SK-N-MC (cell line): ENCODE measurements at regions not wholly inside any gene's neighbourhood (a gene's known extent, or its start where the extent isn't known, plus 50 kb on each side); places are given as distances from the start of the nearest gene placed in this dataset.
"Not testable (repeated sequence)": the region's sequence is repeated elsewhere in the genome, so short reads cannot be mapped to it uniquely, and the experiment has no call there.

Experiments used
- DNase-seq: peaks from one replicate; pipeline ENCODE4 v3.0.0-alpha.2; 2011; ENCODE audit warnings: low read depth, low spot score
- H3K27ac ChIP-seq: fragments of 200-600 bp; sonication (generic); 2 replicates; pipeline ENCODE4 v1.5.1; 2016; ENCODE audit warnings: mixed run types
- H3K36me3 ChIP-seq: fragments of 200-600 bp; sonication (generic); 2 replicates; pipeline ENCODE4 v1.6.1; 2017; ENCODE audit warnings: antibody characterized with exemption, low read length, mixed read lengths; ENCODE audit not compliant: insufficient read depth
- H3K4me3 ChIP-seq: fragments of 200-600 bp; sonication (generic); 2 replicates; pipeline ENCODE4 v1.5.1; 2016
- H3K9ac ChIP-seq: fragments of 200-600 bp; sonication (generic); 2 replicates; pipeline ENCODE4 v1.8.0; 2017; ENCODE audit warnings: mixed run types, mixed read lengths; ENCODE audit not compliant: insufficient read length
- H3K9me3 ChIP-seq: fragments of 200-600 bp; sonication (generic); 2 replicates; pipeline ENCODE4 v1.6.1; 2017; ENCODE audit warnings: low read depth, mild to moderate bottlenecking, antibody characterized with exemption, low read length, moderate library complexity, mixed read lengths
- EZH2 ChIP-seq: fragments of 200-600 bp; sonication (generic); IDR thresholded peaks from one replicate; pipeline ENCODE4 v1.6.1; 2017; ENCODE audit warnings: antibody characterized with exemption
- FOXP2 ChIP-seq: optimal IDR thresholded peaks from 2 replicates; pipeline ENCODE3; 2011; ENCODE audit warnings: mild to moderate bottlenecking, moderate library complexity; ENCODE audit not compliant: insufficient read depth; ENCODE audit errors: extremely low read length, control extremely low read depth
- POLR2AphosphoS5 ChIP-seq: IDR thresholded peaks from 2 replicates; pipeline ENCODE4 v1.6.1; 2012; ENCODE audit warnings: mild to moderate bottlenecking, low read depth, low read length, borderline replicate concordance

DNA sequence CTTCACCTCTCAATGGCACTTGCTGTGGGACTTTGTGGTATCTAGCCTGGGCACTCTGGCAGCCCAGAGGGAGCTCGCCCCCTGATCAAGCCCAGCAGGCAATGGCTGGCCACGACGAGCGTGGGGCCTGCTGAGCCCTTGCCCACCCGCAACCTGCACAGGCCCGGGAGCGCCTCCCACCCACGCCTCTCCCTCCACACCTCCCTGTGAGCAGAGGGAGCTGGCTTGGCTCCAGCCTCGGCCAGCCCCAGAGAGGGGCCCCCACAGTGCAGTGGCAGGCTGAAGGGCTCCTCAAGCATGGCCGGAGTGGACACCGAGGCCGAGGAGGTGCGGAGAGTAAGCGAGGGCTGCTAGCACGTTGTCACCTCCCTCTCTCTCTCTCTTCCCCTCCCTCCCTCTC, 595.8 kb downstream of the TRIML1 start:
- no peak overlapping the region for H3K27ac ChIP-seq
- DNase-seq: no peak
- TF ChIP-seq FOXP2 (no peak), EZH2 (no peak), POLR2AphosphoS5 (no peak)
- H3K4me3 ChIP-seq: no peak overlapping the region
- no peaks in the 10 kb centered on the region for H3K9me3 ChIP-seq
- H3K9ac ChIP-seq: no peak overlapping the region
- no peaks in the 10 kb centered on the region for H3K36me3 ChIP-seq

DNA sequence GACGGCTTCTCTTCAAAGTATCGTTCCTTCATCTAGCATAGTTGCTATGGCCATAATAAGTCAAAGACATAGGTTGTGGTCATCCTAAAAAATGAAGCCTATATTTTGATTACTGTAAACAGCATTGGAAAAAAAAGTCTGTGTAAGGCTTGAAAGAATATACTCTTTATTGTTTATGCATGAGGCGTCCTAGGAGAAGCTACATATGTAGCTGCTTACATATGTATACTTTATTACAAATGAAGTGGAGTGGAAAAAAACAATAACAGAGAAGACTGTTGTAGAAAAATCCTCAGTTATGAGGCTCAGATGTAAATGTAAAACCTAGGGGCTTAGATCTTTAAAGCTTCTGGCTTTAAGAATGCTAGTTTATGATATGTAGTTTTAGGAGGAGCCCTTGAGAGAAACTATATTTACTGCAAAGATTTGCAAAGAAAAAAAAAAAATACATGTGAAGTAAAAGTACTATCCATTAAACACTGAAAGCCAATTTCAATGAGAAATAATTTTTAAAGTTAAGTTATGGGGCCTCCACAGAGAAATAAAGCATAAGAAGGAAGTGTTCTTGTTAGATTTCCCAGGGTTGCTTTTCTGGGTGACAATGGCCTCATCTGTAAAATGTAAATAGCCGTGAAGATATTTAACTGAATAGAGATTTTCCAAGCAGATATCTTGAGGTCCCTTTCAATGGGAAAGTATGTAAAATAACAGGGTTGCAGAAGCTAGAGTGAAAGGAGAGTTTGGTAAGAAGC, 598.2 kb downstream of the TRIML1 start:
- H3K9ac ChIP-seq: no peak overlapping the region
- no peak for DNase-seq
- no peak overlapping the region for H3K4me3 ChIP-seq
- TF ChIP-seq FOXP2: no peak
- TF ChIP-seq POLR2AphosphoS5: no peak
- no peak for TF ChIP-seq EZH2
- no peak overlapping the region for H3K27ac ChIP-seq
- H3K36me3 ChIP-seq: no peaks in the 10 kb centered on the region
- H3K9me3 ChIP-seq: no peaks in the 10 kb centered on the region

GRCh38 chr4:188738290-188738689, 599.0 kb downstream of the TRIML1 start:
- peak overlapping the region; percentile 62 for H3K4me3 ChIP-seq
- not testable (repeated sequence) for H3K36me3 ChIP-seq, DNase-seq, H3K9me3 ChIP-seq, H3K27ac ChIP-seq, H3K9ac ChIP-seq

DNA sequence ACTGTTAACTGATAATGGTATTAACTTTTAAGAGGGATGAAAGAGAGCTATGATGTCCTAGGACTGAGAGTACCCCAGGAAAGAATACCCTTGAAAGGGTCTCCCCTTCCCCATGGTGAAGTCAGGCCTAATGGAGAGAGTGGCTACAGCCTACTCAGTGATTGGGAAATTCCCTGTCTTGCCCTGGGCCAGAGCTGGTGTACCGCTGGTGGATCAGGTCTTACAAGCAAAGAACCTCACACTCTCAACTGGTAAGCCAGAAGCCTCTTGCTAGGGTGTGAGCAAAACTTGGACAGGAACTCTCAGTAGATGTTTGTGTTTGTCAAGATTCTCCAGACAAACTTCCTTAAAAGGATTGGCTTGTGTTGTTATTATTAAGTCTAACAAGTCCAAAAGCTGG, 600.9 kb downstream of the TRIML1 start:
- not testable (repeated sequence) for H3K36me3 ChIP-seq, DNase-seq

GRCh38 chr4:188740791-188741190, 601.5 kb downstream of the TRIML1 start:
- H3K27ac ChIP-seq, H3K4me3 ChIP-seq, DNase-seq, H3K36me3 ChIP-seq, H3K9me3 ChIP-seq, H3K9ac ChIP-seq: not testable (repeated sequence)

More for the DNA sequence above, 600.9 kb downstream of the TRIML1 start:
- H3K4me3 ChIP-seq, H3K9me3 ChIP-seq, H3K9ac ChIP-seq, H3K27ac ChIP-seq: not testable (repeated sequence)

GRCh38 chr4:188754372-188755002, 615.2 kb downstream of the TRIML1 start:
- no peak overlapping the region for H3K9ac ChIP-seq
- no peak for TF ChIP-seq EZH2
- no peak for TF ChIP-seq POLR2AphosphoS5
- no peak for TF ChIP-seq FOXP2
- no peaks in the 10 kb centered on the region for H3K36me3 ChIP-seq
- H3K4me3 ChIP-seq: no peak overlapping the region
- DNase-seq: no peak
- H3K9me3 ChIP-seq: no peaks in the 10 kb centered on the region
- no peak overlapping the region for H3K27ac ChIP-seq

DNA sequence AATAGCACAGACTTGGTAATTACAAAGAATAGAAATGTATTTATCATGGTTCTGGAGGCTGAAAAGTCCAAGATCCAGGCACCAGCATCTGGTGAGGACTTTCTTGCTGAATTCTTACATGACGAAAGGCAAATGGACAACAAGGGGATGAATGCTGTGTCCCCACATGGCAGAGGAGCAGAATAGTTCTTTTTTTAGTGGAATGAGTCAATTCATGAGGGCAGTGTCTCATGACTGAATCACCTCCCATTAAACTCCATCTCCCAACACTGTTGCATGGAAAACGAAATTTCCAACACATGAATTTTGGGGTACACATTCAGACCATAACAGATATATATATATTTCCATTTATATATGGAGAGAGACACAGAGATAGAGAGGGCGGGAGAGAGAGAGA, 628.3 kb downstream of the TRIML1 start:
- Histone ChIP-seq H3K9me3 (no peaks in the 10 kb centered on the region), H3K36me3 (no peaks in the 10 kb centered on the region), H3K9ac (no peak overlapping the region), H3K4me3 (no peak overlapping the region), H3K27ac (no peak overlapping the region)
- DNase-seq: no peak
- no peak for TF ChIP-seq POLR2AphosphoS5
- no peak for TF ChIP-seq FOXP2
- TF ChIP-seq EZH2: no peak

GRCh38 chr4:188778905-188779304, 639.7 kb downstream of the TRIML1 start:
- no peak overlapping the region for H3K4me3 ChIP-seq
- DNase-seq: no peak
- no peak overlapping the region for H3K9ac ChIP-seq
- no peak overlapping the region for H3K27ac ChIP-seq
- no peaks in the 10 kb centered on the region for H3K9me3 ChIP-seq
- TF ChIP-seq POLR2AphosphoS5 (no peak), EZH2 (no peak), FOXP2 (no peak)
- H3K36me3 ChIP-seq: no peaks in the 10 kb centered on the region

- Histone ChIP-seq H3K36me3 (no peaks in the 10 kb centered on the region), H3K4me3 (no peak overlapping the region), H3K27ac (no peak overlapping the region), H3K9me3 (no peaks in the 10 kb centered on the region), H3K9ac (no peak overlapping the region)
- DNase-seq: no peak
- TF ChIP-seq EZH2: no peak
- no peak for TF ChIP-seq FOXP2
- TF ChIP-seq POLR2AphosphoS5: no peak
Measured at GRCh38 chr4:188779581-188779980, 640.3 kb downstream of the TRIML1 start.
